Limb (tissue), 2 donors: ENCODE measurements at regions not wholly inside any gene's neighbourhood (a gene's known extent, or its start where the extent isn't known, plus 50 kb on each side); places are given as distances from the start of the nearest gene placed in this dataset.
"Not testable (repeated sequence)": the region's sequence is repeated elsewhere in the genome, so short reads cannot be mapped to it uniquely, and the experiment has no call there.

ENCODE experiments used
- DNase-seq, 2 donors: peaks; one replicate each; pipeline ENCODE4 v3.0.0-alpha.2; 2016; ENCODE audit errors: extremely low spot score in 2 of 2

GRCh38 chr16:10312784-10313724, 72.8 kb upstream of the ATF7IP2 start:
- DNase-seq: no peak

DNA sequence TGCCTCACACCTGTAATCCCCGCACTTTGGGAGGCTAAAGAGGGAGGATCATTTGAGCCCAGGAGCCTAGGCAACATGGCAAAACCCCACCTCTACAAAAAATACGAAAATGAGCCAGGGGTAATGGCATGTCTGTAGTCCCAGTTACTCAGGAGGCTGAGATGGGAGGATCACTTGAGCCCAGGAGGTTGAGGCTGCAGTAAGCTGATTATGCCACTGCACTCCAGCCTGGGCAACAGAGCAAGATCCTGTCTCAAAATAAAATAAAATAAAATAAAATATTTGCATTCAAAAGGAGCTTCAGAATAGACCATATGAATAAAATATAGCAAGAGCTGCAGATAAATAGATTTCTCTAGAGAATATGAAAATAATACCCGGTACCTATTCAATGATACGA, 71.5 kb upstream of the ATF7IP2 start:
- no peak for DNase-seq

DNA sequence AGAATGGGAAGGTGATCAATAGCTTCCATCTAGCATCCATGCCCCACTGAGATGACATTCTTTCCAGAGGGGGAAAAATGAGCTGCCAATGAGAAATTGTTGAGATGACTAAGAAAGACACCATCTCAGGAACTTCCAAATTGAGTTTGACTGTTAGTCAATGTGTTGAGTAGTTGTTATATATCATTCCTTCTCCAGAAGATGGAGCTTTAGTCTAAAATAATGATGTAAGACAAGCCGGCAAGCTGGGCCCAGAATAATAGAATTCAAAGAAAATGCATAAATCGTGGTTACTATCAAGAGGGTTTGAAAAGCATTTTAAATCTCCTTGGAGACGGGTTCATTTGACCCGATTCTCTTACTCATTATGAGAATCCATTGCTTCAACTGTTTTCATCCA, 71.0 kb upstream of the ATF7IP2 start:
- no peak for DNase-seq

- no peak for DNase-seq
These were observed 68.3 kb upstream of the ATF7IP2 start for GRCh38 chr16:10317425-10318001.

DNA sequence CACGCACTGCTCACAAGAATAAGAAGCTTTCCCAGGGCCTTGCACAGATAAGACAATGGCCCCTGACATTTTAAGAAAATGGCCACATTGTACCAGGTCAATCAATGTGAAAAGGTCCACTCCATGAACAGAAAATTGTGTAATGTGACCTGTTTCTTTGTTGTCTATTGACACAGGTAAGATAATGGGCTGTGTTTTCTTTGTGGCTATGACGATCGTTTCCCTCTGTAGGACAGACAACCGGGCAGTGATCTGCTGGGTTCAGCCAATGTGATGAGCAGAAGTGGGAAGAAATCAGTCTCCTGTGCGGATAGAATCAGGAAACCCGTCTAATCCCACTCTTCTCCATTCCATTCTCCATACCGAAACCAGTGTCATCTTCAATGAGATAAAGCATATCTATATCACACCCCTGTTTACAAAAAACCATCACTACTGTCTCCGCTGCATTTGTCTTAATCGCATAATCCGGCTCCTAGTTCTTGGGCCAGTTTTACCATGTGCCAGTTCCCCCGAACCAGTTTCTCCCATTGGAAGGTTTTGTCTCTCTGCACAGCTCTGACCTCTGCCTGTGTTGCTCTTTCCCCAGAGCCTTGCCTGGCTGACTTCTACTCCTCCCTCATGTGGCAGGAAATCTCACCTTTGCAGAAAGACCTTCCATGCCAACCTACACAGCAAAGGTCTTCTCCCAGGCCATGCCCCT, 66.9 kb upstream of the ATF7IP2 start:
- no peak for DNase-seq

- no peak for DNase-seq
These were observed 64.2 kb upstream of the ATF7IP2 start for GRCh38 chr16:10321407-10322387.

GRCh38 chr16:10322723-10323527, 62.9 kb upstream of the ATF7IP2 start:
- DNase-seq: no peak

DNA sequence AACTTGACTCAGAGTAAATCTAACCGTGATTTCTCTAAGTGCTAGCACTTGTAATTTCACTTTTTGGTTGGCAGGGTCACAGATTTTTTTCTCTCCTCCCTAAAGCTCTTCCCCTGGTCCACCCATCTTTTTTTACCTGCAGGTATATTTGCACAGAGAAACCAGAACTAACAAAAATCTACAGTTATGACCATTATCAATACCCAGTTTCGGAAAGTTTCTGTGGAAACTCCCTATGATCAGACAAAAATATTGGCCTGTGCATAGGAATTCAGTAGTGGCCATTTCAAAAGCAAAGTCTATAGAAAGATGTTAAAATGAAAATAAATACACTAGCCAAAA, 62.4 kb upstream of the ATF7IP2 start:
- DNase-seq: no peak

- DNase-seq: no peak
These were observed 61.7 kb upstream of the ATF7IP2 start for GRCh38 chr16:10324210-10324609.

- no peak for DNase-seq
These were observed 59.9 kb upstream of the ATF7IP2 start for GRCh38 chr16:10325783-10326543.

GRCh38 chr16:10326647-10327046, 59.2 kb upstream of the ATF7IP2 start:
- no peak for DNase-seq

- not testable (repeated sequence) for DNase-seq
These were observed 57.6 kb upstream of the ATF7IP2 start for GRCh38 chr16:10328291-10328690.

DNA sequence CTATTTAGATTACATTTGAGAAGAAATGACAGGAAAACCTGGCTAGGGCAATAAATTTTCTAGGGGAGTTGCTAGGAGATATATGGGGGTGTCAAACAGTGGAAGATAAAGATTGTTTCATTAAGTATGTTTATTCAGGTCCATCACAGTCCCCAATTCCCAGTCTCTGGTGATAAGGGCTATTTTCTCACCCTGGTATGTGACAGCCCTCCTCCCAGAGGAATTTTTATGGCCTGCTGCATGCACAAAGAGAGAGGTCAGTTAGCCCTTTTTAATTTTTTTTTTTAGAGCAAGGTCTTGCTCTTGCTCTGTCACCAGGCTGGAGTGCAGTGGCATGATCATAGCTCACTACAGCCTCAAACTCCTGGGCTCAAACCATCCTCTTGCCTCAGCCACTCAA, 53.6 kb upstream of the ATF7IP2 start:
- DNase-seq: no peak

- no peak for DNase-seq
These were observed 53.1 kb upstream of the ATF7IP2 start for GRCh38 chr16:10332775-10333174.

DNA sequence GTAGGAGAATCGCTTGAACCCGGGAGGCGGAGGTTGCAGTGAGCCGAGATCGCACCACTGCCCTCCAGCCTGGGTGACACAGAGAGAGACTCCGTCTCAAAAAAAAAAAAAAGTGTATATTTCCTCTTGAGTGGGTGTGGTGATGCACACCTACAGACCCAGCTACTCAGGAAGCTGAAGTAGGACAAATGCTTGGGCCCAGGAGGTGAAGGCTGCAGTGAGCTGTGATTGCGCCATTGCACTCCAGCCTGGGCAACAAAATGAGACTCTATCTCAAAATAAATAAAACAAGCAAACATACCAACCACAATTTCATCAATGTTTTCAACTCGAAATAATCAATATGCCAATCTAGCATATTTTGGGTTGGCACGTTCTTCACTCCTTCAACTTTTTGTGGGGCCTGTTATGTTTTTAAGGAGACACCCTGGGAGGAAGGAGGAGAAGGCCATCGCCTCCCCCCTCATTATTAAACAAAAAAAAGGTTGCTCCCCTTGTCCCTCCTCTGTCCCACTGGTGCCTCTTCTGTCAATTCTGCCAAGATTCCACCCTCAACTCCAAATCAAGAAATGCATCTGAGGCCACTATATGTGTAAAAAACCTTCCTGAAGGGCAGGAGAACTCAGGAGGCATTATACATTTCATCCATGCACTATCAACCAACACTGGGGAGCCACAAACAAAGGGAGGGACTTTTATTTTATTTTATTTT, 52.4 kb upstream of the ATF7IP2 start:
- no peak for DNase-seq

DNA sequence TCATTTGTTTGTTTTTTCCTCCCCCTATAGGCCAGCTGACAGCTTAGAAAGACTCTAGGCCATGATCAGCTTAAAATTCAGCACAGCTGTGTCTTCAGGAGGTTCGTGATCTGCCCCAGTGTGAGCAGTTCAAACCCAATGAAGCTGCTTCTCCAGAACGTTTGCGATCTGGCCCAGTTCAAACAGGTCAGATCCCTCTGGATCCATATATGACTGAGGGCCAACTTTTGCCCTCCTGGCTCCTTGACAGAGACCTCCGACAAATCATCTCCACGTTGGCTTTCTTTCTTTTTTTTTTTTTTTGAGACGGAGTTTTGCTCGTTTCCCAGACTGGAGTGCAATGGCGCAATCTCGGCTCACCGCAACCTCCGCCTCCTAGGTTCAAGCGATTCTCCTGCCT, 50.2 kb upstream of the ATF7IP2 start:
- DNase-seq: no peak
